Naive thymus-derived CD4-positive, alpha-beta T cell (primary cell): ENCODE measurements at regions not wholly inside any gene's neighbourhood (a gene's known extent, or its start where the extent isn't known, plus 50 kb on each side); places are given as distances from the start of the nearest gene placed in this dataset.

Source experiments
- ATAC-seq: fragments of 150-1000 bp; cut with Tn5 transposase; 2 replicates; pipeline ENCODE4 v1.10.0; 2021; ENCODE audit warnings: mild to moderate bottlenecking, moderate library complexity
- CTCF ChIA-PET: fragments of 350-600 bp; sonication (Branson Sonifier 250); formaldehyde crosslinking; loops from one replicate; lab custom pipeline; 2021; ENCODE audit warnings: antibody characterized with exemption; lab: Charles Lee
- POLR2A ChIA-PET: fragments of 350-600 bp; sonication (Branson Sonifier 250); formaldehyde crosslinking; loops from one replicate; lab custom pipeline; 2021; ENCODE audit warnings: antibody characterized with exemption, inconsistent platforms; lab: Charles Lee
- DNase-seq, 9 donors: peaks; one replicate each; pipeline versions ENCODE4 v3.0.0 to v3.0.0-alpha.2; 2020 to 2022; ENCODE audit warnings: mixed read lengths in 1 of 9
- H3K27ac ChIP-seq: one replicate; pipeline ENCODE4 v1.7.0; 2013; ENCODE audit warnings: mild to moderate bottlenecking, low read depth, low read length, moderate library complexity
- H3K27me3 ChIP-seq, 2 donors: one replicate each; pipeline ENCODE4 v1.7.0; 2013; ENCODE audit warnings: low read length in 2 of 2, mild to moderate bottlenecking in 2 of 2, moderate library complexity in 2 of 2; ENCODE audit not compliant: control insufficient read depth in 2 of 2, insufficient read depth in 2 of 2
- H3K36me3 ChIP-seq, 3 experiments: 1 replicate in 2 of 3; 2 replicates in 1 of 3; pipeline ENCODE4 v1.7.0; 2013; ENCODE audit warnings: low read length in 3 of 3, mild to moderate bottlenecking in 3 of 3, moderate library complexity in 1 of 3; ENCODE audit not compliant: insufficient read depth in 3 of 3, control insufficient read depth in 2 of 3
- H3K4me1 ChIP-seq, 2 donors: one replicate each; pipeline ENCODE4 v1.7.0; 2013; ENCODE audit warnings: low read length in 2 of 2, mild to moderate bottlenecking in 2 of 2, moderate library complexity in 1 of 2; ENCODE audit not compliant: control insufficient read depth in 2 of 2, insufficient read depth in 2 of 2
- H3K4me3 ChIP-seq: 2 replicates; pipeline ENCODE4 v1.7.0; 2013; ENCODE audit warnings: mild to moderate bottlenecking, low read length
- H3K9me3 ChIP-seq, 3 experiments: 1 replicate in 2 of 3; 2 replicates in 1 of 3; pipeline ENCODE4 v1.7.0; 2013; ENCODE audit warnings: low read length in 3 of 3; ENCODE audit not compliant: control insufficient read depth in 2 of 3
- H3K27ac Mint-ChIP-seq, 9 donors: one replicate each; pipeline ENCODE4 v1.8.0; 2020 to 2022; ENCODE audit warnings: mixed read lengths in 9 of 9, mild to moderate bottlenecking in 8 of 9, moderate library complexity in 5 of 9, inconsistent platforms in 2 of 9
- H3K27me3 Mint-ChIP-seq, 5 donors: one replicate each; pipeline ENCODE4 v1.8.0; 2021 to 2022; ENCODE audit warnings: mixed read lengths in 5 of 5, mild to moderate bottlenecking in 1 of 5
- H3K36me3 Mint-ChIP-seq, 5 donors: one replicate each; pipeline ENCODE4 v1.8.0; 2020 to 2022; ENCODE audit warnings: mixed read lengths in 5 of 5, mild to moderate bottlenecking in 3 of 5, inconsistent platforms in 1 of 5
- H3K4me1 Mint-ChIP-seq, 7 donors: one replicate each; pipeline ENCODE4 v1.8.0; 2020 to 2022; ENCODE audit warnings: mixed read lengths in 7 of 7, mild to moderate bottlenecking in 3 of 7, inconsistent platforms in 1 of 7
- H3K4me3 Mint-ChIP-seq, 10 donors: one replicate each; pipeline ENCODE4 v1.8.0; 2020 to 2022; ENCODE audit warnings: mild to moderate bottlenecking in 10 of 10, mixed read lengths in 10 of 10, moderate library complexity in 6 of 10, inconsistent platforms in 2 of 10
- H3K9me3 Mint-ChIP-seq, 11 donors: one replicate each; pipeline ENCODE4 v1.8.0; 2020 to 2022; ENCODE audit warnings: mixed read lengths in 11 of 11, mild to moderate bottlenecking in 4 of 11, inconsistent platforms in 1 of 11, moderate library complexity in 1 of 11
- intact Hi-C, 2 donors: fragments of 100-400 bp; cut with micrococcal nuclease; formaldehyde crosslinking; loops; one replicate each; pipeline ENCODE4 v1.15.1; 2023

GRCh38 chr4:141416677-141417363 is 196.1 kb downstream of the ZNF330 start:
- H3K9me3 Mint-ChIP-seq: peaks cover 0 to 7% (median 0%) of the 10 kb centered on the region in 11 donors
- DNase-seq: no peak
- no peak overlapping the region for H3K4me3 Mint-ChIP-seq
- peaks cover 0 to 6% (median under 1%) of the 10 kb centered on the region in 5 donors for H3K27me3 Mint-ChIP-seq
- Histone ChIP-seq H3K4me1 (no peaks in the 10 kb centered on the region), H3K27me3 (no peaks in the 10 kb centered on the region), H3K27ac (no peak overlapping the region), H3K9me3 (no peaks in the 10 kb centered on the region), H3K36me3 (no peaks in the 10 kb centered on the region), H3K4me3 (no peak overlapping the region)
- POLR2A ChIA-PET: no interaction called here
- H3K36me3 Mint-ChIP-seq: no peaks in the 10 kb centered on the region
- no peaks in the 10 kb centered on the region for H3K4me1 Mint-ChIP-seq
- no peak for ATAC-seq
- no peak overlapping the region for H3K27ac Mint-ChIP-seq
- intact Hi-C loops: no loop called here
- CTCF ChIA-PET: no interaction called here

- intact Hi-C loops: no loop called here
- H3K9me3 Mint-ChIP-seq: peaks cover 0 to 13% (median under 1%) of the 10 kb centered on the region in 11 donors
- H3K36me3 Mint-ChIP-seq: no peaks in the 10 kb centered on the region
- H3K4me1 Mint-ChIP-seq: no peaks in the 10 kb centered on the region
- H3K27ac ChIP-seq: no peak overlapping the region
- no peak overlapping the region for H3K27ac Mint-ChIP-seq
- H3K4me3 ChIP-seq: no peak overlapping the region
- ATAC-seq (no peak), DNase-seq (no peak)
- H3K27me3 Mint-ChIP-seq: peaks cover 0 to 6% (median under 1%) of the 10 kb centered on the region in 5 donors
- H3K27me3 ChIP-seq: no peaks in the 10 kb centered on the region
- H3K36me3 ChIP-seq: no peaks in the 10 kb centered on the region
- no peaks in the 10 kb centered on the region for H3K9me3 ChIP-seq
- no peaks in the 10 kb centered on the region for H3K4me1 ChIP-seq
- no peak overlapping the region for H3K4me3 Mint-ChIP-seq
- ChIA-PET CTCF (no interaction called here), POLR2A (no interaction called here)
Observed at GRCh38 chr4:141417387-141417786, 196.7 kb downstream of the ZNF330 start.

GRCh38 chr4:141425124-141425523 is 204.4 kb downstream of the ZNF330 start:
- H3K36me3 ChIP-seq: no peaks in the 10 kb centered on the region
- Mint-ChIP-seq H3K4me1 (no peaks in the 10 kb centered on the region), H3K36me3 (no peaks in the 10 kb centered on the region), H3K4me3 (no peak overlapping the region), H3K27me3 (peaks cover 0 to 20% (median 8%) of the 10 kb centered on the region in 5 donors), H3K27ac (no peak overlapping the region), H3K9me3 (peaks cover 0 to 16% (median 4%) of the 10 kb centered on the region in 11 donors)
- no peak overlapping the region for H3K4me3 ChIP-seq
- intact Hi-C loops: no loop called here
- H3K9me3 ChIP-seq: no peaks in the 10 kb centered on the region
- ChIA-PET POLR2A (no interaction called here), CTCF (no interaction called here)
- no peak overlapping the region for H3K27ac ChIP-seq
- ATAC-seq: no peak
- no peaks in the 10 kb centered on the region for H3K4me1 ChIP-seq
- no peak for DNase-seq
- H3K27me3 ChIP-seq: no peaks in the 10 kb centered on the region

- DNase-seq (no peak), ATAC-seq (no peak)
- intact Hi-C loops: no loop called here
- Histone ChIP-seq H3K4me1 (no peaks in the 10 kb centered on the region), H3K9me3 (no peaks in the 10 kb centered on the region), H3K4me3 (no peak overlapping the region), H3K27me3 (no peaks in the 10 kb centered on the region), H3K36me3 (no peaks in the 10 kb centered on the region), H3K27ac (no peak overlapping the region)
- H3K36me3 Mint-ChIP-seq: no peaks in the 10 kb centered on the region
- CTCF ChIA-PET: no interaction called here
- no peak overlapping the region for H3K4me3 Mint-ChIP-seq
- H3K9me3 Mint-ChIP-seq: peaks cover 0 to 3% (median 0%) of the 10 kb centered on the region in 11 donors
- H3K4me1 Mint-ChIP-seq: no peaks in the 10 kb centered on the region
- H3K27ac Mint-ChIP-seq: no peak overlapping the region
- POLR2A ChIA-PET: no interaction called here
- peaks cover 0 to 16% (median 7%) of the 10 kb centered on the region in 5 donors for H3K27me3 Mint-ChIP-seq
Observed at GRCh38 chr4:141427726-141428296, 207.1 kb downstream of the ZNF330 start.

- Histone ChIP-seq H3K4me3 (no peak overlapping the region), H3K9me3 (no peaks in the 10 kb centered on the region), H3K27me3 (no peaks in the 10 kb centered on the region), H3K4me1 (no peaks in the 10 kb centered on the region), H3K36me3 (no peaks in the 10 kb centered on the region), H3K27ac (no peak overlapping the region)
- intact Hi-C loops: no loop called here
- POLR2A ChIA-PET: no interaction called here
- Mint-ChIP-seq H3K4me3 (no peak overlapping the region), H3K36me3 (no peaks in the 10 kb centered on the region), H3K27ac (no peak overlapping the region), H3K4me1 (no peaks in the 10 kb centered on the region), H3K9me3 (peaks cover 0 to 3% (median 0%) of the 10 kb centered on the region in 11 donors), H3K27me3 (peaks cover 0 to 12% (median 5%) of the 10 kb centered on the region in 5 donors)
- DNase-seq (no peak), ATAC-seq (no peak)
- CTCF ChIA-PET: no interaction called here
Observed at GRCh38 chr4:141429933-141430332, 206.4 kb upstream of the IL15 start.

GRCh38 chr4:141430686-141431085 is 205.7 kb upstream of the IL15 start:
- ATAC-seq (no peak), DNase-seq (no peak)
- intact Hi-C loops: no loop called here

More at GRCh38 chr4:141430686-141431085, 205.7 kb upstream of the IL15 start:
- Histone ChIP-seq H3K27ac (no peak overlapping the region), H3K4me3 (no peak overlapping the region), H3K27me3 (no peaks in the 10 kb centered on the region), H3K9me3 (no peaks in the 10 kb centered on the region), H3K36me3 (no peaks in the 10 kb centered on the region), H3K4me1 (no peaks in the 10 kb centered on the region)
- Mint-ChIP-seq H3K4me1 (no peaks in the 10 kb centered on the region), H3K9me3 (peaks cover 0 to 3% (median 0%) of the 10 kb centered on the region in 11 donors), H3K27me3 (peaks cover 0 to 11% (median 5%) of the 10 kb centered on the region in 5 donors), H3K27ac (no peak overlapping the region), H3K36me3 (no peaks in the 10 kb centered on the region), H3K4me3 (no peak overlapping the region)
- ChIA-PET POLR2A (no interaction called here), CTCF (no interaction called here)
